MCF 10A (cell line): ENCODE measurements at regions not wholly inside any gene's neighbourhood (a gene's known extent, or its start where the extent isn't known, plus 50 kb on each side); places are given as distances from the start of the nearest gene placed in this dataset.

Experiments
- BruUV-seq: library from RNA; stranded (reverse); fragments of 400-500 nt; replicated peaks from 2 replicates; lab custom pipeline; 2021; lab: Mats Ljungman, UMichigan
- CTCF ChIA-PET: fragments of 300-600 bp; sonication (Branson Sonifier 250); formaldehyde crosslinking; extraction: SDS; loops from one replicate; lab custom pipeline; 2021; ENCODE audit warnings: antibody characterized with exemption, inconsistent platforms; lab: Yijun Ruan, JAX
- POLR2A ChIA-PET: fragments of 300-600, 350-650 bp; sonication (Branson Sonifier 250); formaldehyde crosslinking; extraction: SDS; loops from one replicate; lab custom pipeline; 2020; ENCODE audit warnings: antibody characterized with exemption, inconsistent platforms; lab: Yijun Ruan, JAX
- DNase-seq: peaks from one replicate; pipeline ENCODE4 v3.0.0-alpha.2; 2018; ENCODE audit not compliant: unreplicated experiment
- H3K27ac Mint-ChIP-seq: one replicate; pipeline ENCODE4 v1.8.0; 2022; ENCODE audit warnings: mild to moderate bottlenecking, low read depth, mixed read lengths; ENCODE audit not compliant: unreplicated experiment
- H3K27me3 Mint-ChIP-seq: one replicate; pipeline ENCODE4 v1.8.0; 2022; ENCODE audit warnings: mixed read lengths; ENCODE audit not compliant: insufficient read depth, unreplicated experiment
- H3K36me3 Mint-ChIP-seq: one replicate; pipeline ENCODE4 v1.8.0; 2022; ENCODE audit warnings: mild to moderate bottlenecking, moderate library complexity, mixed read lengths; ENCODE audit not compliant: insufficient read depth, unreplicated experiment
- H3K4me1 Mint-ChIP-seq: one replicate; pipeline ENCODE4 v1.8.0; 2022; ENCODE audit warnings: mixed read lengths; ENCODE audit not compliant: insufficient read depth, unreplicated experiment
- H3K4me3 Mint-ChIP-seq: one replicate; pipeline ENCODE4 v1.8.0; 2022; ENCODE audit warnings: mild to moderate bottlenecking, moderate library complexity, mixed read lengths; ENCODE audit not compliant: unreplicated experiment
- H3K9me3 Mint-ChIP-seq: one replicate; pipeline ENCODE4 v1.8.0; 2022; ENCODE audit warnings: mixed read lengths; ENCODE audit not compliant: unreplicated experiment
- CTCF ChIP-seq: fragments of 200-600 bp; IDR thresholded peaks from one replicate; pipeline ENCODE4 v1.8.0; 2022; ENCODE audit warnings: antibody characterized with exemption, mild to moderate bottlenecking; ENCODE audit not compliant: unreplicated experiment
- intact Hi-C: fragments of 100-400 bp; cut with micrococcal nuclease; formaldehyde crosslinking; loops from 2 replicates; pipeline ENCODE4 v1.14.1; 2022

- H3K4me3 Mint-ChIP-seq: no peak overlapping the region
- ChIA-PET POLR2A (no interaction called here), CTCF (no interaction called here)
- H3K9me3 Mint-ChIP-seq: no peaks in the 10 kb centered on the region
- H3K27me3 Mint-ChIP-seq: peaks cover 74% of the 10 kb centered on the region
- intact Hi-C loops: no loop called here
- no peak for TF ChIP-seq CTCF
- no peak overlapping the region for H3K27ac Mint-ChIP-seq
- no peaks in the 10 kb centered on the region for H3K4me1 Mint-ChIP-seq
- no TSS peak for BruUV-seq
- no peaks in the 10 kb centered on the region for H3K36me3 Mint-ChIP-seq
- DNase-seq: no peak
These were observed 357.9 kb upstream of the ZFHX3 start for GRCh38 chr16:73405851-73406250.

- Mint-ChIP-seq H3K4me1 (no peaks in the 10 kb centered on the region), H3K27me3 (peaks cover 57% of the 10 kb centered on the region), H3K36me3 (no peaks in the 10 kb centered on the region), H3K27ac (no peak overlapping the region), H3K4me3 (no peak overlapping the region), H3K9me3 (no peaks in the 10 kb centered on the region)
- intact Hi-C loops: no loop called here
- ChIA-PET POLR2A (no interaction called here), CTCF (no interaction called here)
- no peak for TF ChIP-seq CTCF
- DNase-seq: no peak
- no TSS peak for BruUV-seq
These were observed 356.1 kb upstream of the ZFHX3 start for GRCh38 chr16:73404001-73404400.

- H3K4me1 Mint-ChIP-seq: no peaks in the 10 kb centered on the region
- no peak overlapping the region for H3K27ac Mint-ChIP-seq
- intact Hi-C loops: no loop called here
- H3K4me3 Mint-ChIP-seq: no peak overlapping the region
- H3K36me3 Mint-ChIP-seq: no peaks in the 10 kb centered on the region
- H3K9me3 Mint-ChIP-seq: no peaks in the 10 kb centered on the region
- peaks cover 52% of the 10 kb centered on the region for H3K27me3 Mint-ChIP-seq
- no peak for TF ChIP-seq CTCF
- ChIA-PET CTCF (no interaction called here), POLR2A (no interaction called here)
- no TSS peak for BruUV-seq
- no peak for DNase-seq
These were observed 355.4 kb upstream of the ZFHX3 start for GRCh38 chr16:73403291-73403690.

GRCh38 chr16:73400951-73401350, 353.0 kb upstream of the ZFHX3 start:
- H3K4me3 Mint-ChIP-seq: no peak overlapping the region
- no peak overlapping the region for H3K27ac Mint-ChIP-seq
- H3K36me3 Mint-ChIP-seq: no peaks in the 10 kb centered on the region
- ChIA-PET POLR2A (no interaction called here), CTCF (interaction anchor here (0.7 kb wide), 1 partner anchor 32 kb away, joined by 4 read pairs; no protein-coding TSS in a partner anchor)
- no peaks in the 10 kb centered on the region for H3K9me3 Mint-ChIP-seq
- intact Hi-C loops: no loop called here
- H3K4me1 Mint-ChIP-seq: no peaks in the 10 kb centered on the region
- no TSS peak for BruUV-seq
- DNase-seq: no peak
- H3K27me3 Mint-ChIP-seq: peaks cover 56% of the 10 kb centered on the region
- TF ChIP-seq CTCF: no peak
